Thoracic aorta (tissue), 2 donors: ENCODE measurements at regions not wholly inside any gene's neighbourhood (a gene's known extent, or its start where the extent isn't known, plus 50 kb on each side); places are given as distances from the start of the nearest gene placed in this dataset.

ENCODE experiments used
- ATAC-seq: fragments of 150-250 bp; one replicate; pipeline ENCODE4 v1.8.0; 2017; ENCODE audit warnings: low read depth; ENCODE audit not compliant: insufficient number of reproducible peaks, low FRiP score
- DNase-seq: peaks from one replicate; pipeline ENCODE4 v3.0.0-alpha.2; 2020; ENCODE audit warnings: low spot score
- H3K27ac ChIP-seq, 2 donors: fragments of 200-600 bp; sonication (generic); 1 replicate in 1 of 2; 2 replicates in 1 of 2; pipeline ENCODE4 v1.5.1; 2016; ENCODE audit warnings: mild to moderate bottlenecking in 2 of 2, moderate library complexity in 2 of 2
- H3K27me3 ChIP-seq: fragments of 200-600 bp; sonication (generic); replicated peaks from 2 replicates; pipeline ENCODE4 v1.6.0; 2016; ENCODE audit warnings: mild to moderate bottlenecking; ENCODE audit not compliant: insufficient read depth
- H3K36me3 ChIP-seq: fragments of 200-600 bp; sonication (generic); one replicate; pipeline ENCODE4 v1.5.1; 2016
- H3K4me1 ChIP-seq, 2 donors: fragments of 200-600 bp; sonication (generic); 1 replicate in 1 of 2; 2 replicates in 1 of 2; pipeline versions ENCODE4 v1.5.1 to v1.6.0; 2016; ENCODE audit warnings: low read depth in 2 of 2, mild to moderate bottlenecking in 1 of 2; ENCODE audit not compliant: control insufficient read depth in 1 of 2
- H3K4me3 ChIP-seq: fragments of 200-600 bp; sonication (generic); 2 replicates; pipeline ENCODE4 v1.5.1; 2016; ENCODE audit warnings: mild to moderate bottlenecking
- H3K9me3 ChIP-seq: fragments of 200-600 bp; sonication (generic); 2 replicates; pipeline ENCODE4 v1.5.1; 2016
- CTCF ChIP-seq: fragments of 200-600 bp; sonication (generic); IDR thresholded peaks from one replicate; pipeline ENCODE4 v1.5.1; 2019; ENCODE audit warnings: antibody characterized with exemption

- Histone ChIP-seq H3K27me3 (no peaks in the 10 kb centered on the region), H3K36me3 (no peaks in the 10 kb centered on the region), H3K4me1 (peaks cover 0 to 16% of the 10 kb centered on the region in 2 donors), H3K4me3 (no peak overlapping the region), H3K27ac (no peak overlapping the region), H3K9me3 (no peaks in the 10 kb centered on the region)
- no peak for TF ChIP-seq CTCF
- ATAC-seq (no peak), DNase-seq (no peak)
Measured at GRCh38 chr2:236728916-236729670, 159.5 kb downstream of the ACKR3 start.

- DNase-seq (no peak), ATAC-seq (no peak)
- H3K4me1 ChIP-seq, result peaks cover 0 to 16% of the 10 kb centered on the region in 2 donors
- H3K36me3 ChIP-seq, result no peaks in the 10 kb centered on the region
- TF ChIP-seq CTCF, result no peak
- H3K4me3 ChIP-seq, result no peak overlapping the region
- H3K27ac ChIP-seq, result no peak overlapping the region
- H3K9me3 ChIP-seq, result no peaks in the 10 kb centered on the region
- no peaks in the 10 kb centered on the region for H3K27me3 ChIP-seq
Measured at GRCh38 chr2:236730393-236730792, 160.8 kb downstream of the ACKR3 start.

GRCh38 chr2:236731767-236732580 lies 162.3 kb downstream of the ACKR3 start:
- DNase-seq (no peak), ATAC-seq (peak; percentile 87)
- Histone ChIP-seq H3K27ac (peak overlapping the region; percentile 2 to 40), H3K27me3 (no peaks in the 10 kb centered on the region), H3K4me1 (peaks cover 0 to 16% of the 10 kb centered on the region in 2 donors), H3K36me3 (no peaks in the 10 kb centered on the region), H3K4me3 (no peak overlapping the region), H3K9me3 (no peaks in the 10 kb centered on the region)
- no peak for TF ChIP-seq CTCF

GRCh38 chr2:236733156-236733555 lies 163.5 kb downstream of the ACKR3 start:
- no peaks in the 10 kb centered on the region for H3K9me3 ChIP-seq
- DNase-seq (no peak), ATAC-seq (no peak)
- H3K36me3 ChIP-seq, result no peaks in the 10 kb centered on the region
- no peaks in the 10 kb centered on the region for H3K27me3 ChIP-seq
- H3K4me3 ChIP-seq, result no peak overlapping the region
- TF ChIP-seq CTCF, result no peak
- H3K27ac ChIP-seq, result no peak overlapping the region
- H3K4me1 ChIP-seq, result peaks cover 0 to 16% of the 10 kb centered on the region in 2 donors

- no peaks in the 10 kb centered on the region for H3K9me3 ChIP-seq
- no peak for TF ChIP-seq CTCF
- DNase-seq (no peak), ATAC-seq (no peak)
- no peak overlapping the region for H3K27ac ChIP-seq
- peaks cover 0 to 16% of the 10 kb centered on the region in 2 donors for H3K4me1 ChIP-seq
- no peaks in the 10 kb centered on the region for H3K27me3 ChIP-seq
- no peak overlapping the region for H3K4me3 ChIP-seq
- H3K36me3 ChIP-seq, result no peaks in the 10 kb centered on the region
Measured at GRCh38 chr2:236735825-236736238, 166.2 kb downstream of the ACKR3 start.
